ENCODE measurements at regions not wholly inside any gene's neighbourhood (a gene's known extent, or its start where the extent isn't known, plus 50 kb on each side); places are given as distances from the start of the nearest gene placed in this dataset.

DNA sequence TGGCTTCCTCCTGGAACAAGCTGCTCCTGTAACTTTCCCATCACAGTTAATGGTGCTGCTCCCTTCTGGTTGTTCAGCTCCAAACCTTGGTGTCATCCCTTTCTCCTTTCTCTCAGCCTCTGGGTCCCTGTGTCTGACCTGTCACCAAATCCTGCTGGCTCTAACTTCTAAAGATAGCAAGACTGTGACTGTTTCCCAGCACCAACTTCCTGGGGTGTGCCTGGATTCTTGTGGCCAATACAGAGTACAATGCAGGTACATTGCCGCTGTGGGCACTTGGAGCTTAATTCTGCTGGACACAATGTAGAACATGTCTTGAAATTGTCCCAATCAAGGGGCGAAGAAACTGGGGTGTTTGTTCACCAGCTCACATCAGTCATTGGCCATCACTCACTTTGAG is 156.7 kb upstream of the CSF3R start:
- no peak for DNase-seq

- no peak for DNase-seq
Observed at GRCh38 chr1:36638268-36638667, 155.6 kb upstream of the CSF3R start.

- DNase-seq, result no peak
Observed at GRCh38 chr1:36636206-36636605, 153.5 kb upstream of the CSF3R start.

GRCh38 chr1:36635284-36635683 is 152.6 kb upstream of the CSF3R start:
- DNase-seq, result no peak

DNA sequence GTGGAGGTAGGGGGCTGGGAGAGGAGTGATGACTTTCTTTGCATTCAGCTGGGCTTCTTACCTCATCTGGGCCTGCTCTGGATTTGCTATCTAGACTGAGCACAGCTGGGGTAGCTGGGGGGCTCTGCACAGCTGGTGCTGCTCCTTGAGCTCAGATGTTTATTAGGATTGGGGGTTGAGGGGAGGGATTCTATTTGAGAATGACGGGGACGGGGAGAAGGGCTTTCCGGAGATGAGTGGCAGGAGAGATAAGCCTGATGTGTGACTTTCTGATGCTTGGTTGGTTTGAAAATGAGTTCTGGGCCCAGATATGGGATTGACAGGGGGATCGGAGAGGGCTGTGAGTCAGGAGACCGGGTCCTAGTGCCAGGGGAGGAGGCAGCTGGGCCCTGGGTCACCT is 146.1 kb upstream of the CSF3R start:
- no peak for DNase-seq

DNA sequence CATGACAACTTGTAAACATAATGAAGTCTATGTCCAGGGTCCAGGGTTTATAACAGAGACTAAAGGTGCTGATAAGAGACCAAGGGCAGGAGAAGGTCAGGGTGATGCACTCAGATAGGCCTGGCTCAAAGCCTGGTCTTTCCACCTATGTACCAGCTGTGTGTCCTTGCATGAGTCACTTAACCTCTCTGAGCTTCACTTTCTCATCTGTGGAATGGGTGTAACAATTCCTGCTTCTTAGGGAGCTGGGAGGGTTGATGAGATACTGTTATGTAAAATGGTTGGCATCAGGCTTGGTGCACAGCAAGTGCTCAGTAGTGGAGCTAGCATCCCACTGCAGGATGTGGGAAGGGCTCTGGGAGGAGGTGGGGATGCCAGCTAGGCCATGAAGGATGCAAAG is 143.7 kb upstream of the CSF3R start:
- DNase-seq, result no peak

DNA sequence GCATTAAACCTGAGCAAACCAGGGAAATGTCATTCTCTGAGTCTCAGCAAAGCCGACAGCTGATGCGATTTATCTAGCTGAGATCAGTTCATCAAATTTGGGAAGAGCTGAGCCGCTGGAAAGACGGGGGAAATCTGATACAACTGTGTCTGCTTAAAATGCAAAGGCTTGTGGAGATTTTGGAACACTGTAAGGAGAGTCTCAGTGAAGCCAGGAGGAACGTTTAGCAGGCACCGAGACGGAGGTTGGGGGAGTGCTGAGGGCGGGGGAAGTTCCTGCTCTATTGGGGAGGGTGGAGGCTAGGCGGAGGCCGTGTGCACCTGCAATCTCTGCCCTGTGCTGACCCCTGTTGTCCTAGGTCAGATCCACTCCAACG is 143.2 kb upstream of the CSF3R start:
- DNase-seq, result no peak

- DNase-seq, result peak; percentile 98 to 99
Observed at GRCh38 chr1:36625253-36625934, 142.7 kb upstream of the CSF3R start.

- DNase-seq, result peak in 1 of 2 experiments; percentile 49
Observed at GRCh38 chr1:36624466-36624865, 141.8 kb upstream of the CSF3R start.

DNA sequence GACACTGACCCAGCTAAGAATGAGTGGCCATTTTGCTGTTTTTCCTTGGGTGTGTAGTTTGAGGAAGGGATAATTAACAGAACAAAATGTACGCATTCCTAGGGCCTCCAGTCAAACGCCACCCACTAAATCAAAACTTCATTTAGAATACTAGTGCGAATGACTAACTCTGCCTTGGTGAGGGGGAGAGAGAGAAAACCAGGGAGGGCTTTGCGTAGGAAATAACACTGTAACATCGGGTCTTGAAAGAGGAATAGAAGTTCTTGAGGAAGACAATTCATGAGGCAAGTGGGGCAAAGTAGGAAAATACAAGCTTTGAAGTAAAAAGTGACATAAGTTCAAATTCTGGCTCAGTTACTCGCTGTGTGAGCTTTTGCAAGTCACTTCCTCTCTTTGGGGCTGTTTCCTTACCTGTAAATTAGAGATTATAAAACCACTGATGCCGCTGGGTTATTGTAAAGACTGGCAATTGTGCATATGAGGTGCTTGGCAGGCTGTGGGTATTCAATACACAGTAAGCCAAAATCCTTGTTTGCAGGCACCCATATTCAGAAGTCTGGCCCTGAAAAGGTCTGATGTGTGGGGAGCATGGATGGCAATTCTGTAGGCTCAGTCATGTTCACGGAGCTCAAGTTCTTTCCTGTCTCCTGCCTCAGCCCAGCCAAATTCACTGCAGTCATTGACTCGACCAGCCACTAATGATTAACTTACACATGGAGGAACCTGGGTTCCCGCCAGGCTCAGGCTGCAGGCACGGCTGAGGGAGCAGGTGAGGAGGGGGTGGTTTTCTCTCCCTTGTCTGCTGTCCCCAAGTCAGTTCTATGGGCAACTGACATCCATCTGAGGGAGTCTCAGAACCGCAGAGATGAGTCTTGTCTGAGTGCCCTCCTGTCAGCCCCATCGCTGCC is 140.3 kb upstream of the CSF3R start:
- peak; percentile 36 to 82 for DNase-seq

DNA sequence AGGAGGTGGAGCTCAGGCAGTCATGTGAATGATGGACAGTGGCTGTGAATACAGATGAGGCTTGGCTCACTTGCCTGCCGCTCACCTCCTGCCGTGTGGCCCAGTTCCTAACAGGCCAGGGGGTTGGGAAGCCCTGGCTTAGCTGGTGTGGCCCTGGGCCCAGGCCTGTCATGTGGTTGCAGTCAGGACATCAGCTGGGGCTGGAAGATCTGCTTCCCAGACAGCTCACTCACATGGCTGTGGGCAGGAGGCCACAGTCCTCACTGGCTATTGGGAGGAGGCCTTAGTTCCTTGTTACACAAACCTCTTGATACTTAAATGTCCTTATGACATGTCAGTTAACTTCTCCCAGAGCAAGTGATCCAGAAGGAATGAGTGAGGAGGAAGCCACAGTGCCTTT is 138.8 kb upstream of the CSF3R start:
- no peak for DNase-seq

- no peak for DNase-seq
Observed at GRCh38 chr1:36620142-36620541, 137.4 kb upstream of the CSF3R start.

DNA sequence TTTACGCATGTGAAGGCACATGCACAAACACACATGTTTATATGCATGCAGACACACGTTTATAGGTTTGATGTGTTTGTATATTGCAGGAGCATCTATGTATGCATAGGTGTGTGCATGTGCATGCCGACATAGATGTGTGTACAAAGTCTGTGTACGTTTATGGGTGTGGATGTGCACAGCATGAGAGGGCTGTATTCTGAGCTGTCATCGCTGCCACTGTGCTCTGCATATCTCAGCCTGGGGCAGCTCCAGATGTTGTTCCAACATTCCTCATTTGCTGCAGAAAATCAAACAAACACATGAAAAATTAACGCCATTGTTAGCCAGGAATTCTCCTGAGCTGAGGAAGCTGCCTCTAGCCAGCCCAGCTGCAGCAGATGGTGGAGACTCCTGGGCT is 132.3 kb upstream of the CSF3R start:
- DNase-seq, result no peak

DNA sequence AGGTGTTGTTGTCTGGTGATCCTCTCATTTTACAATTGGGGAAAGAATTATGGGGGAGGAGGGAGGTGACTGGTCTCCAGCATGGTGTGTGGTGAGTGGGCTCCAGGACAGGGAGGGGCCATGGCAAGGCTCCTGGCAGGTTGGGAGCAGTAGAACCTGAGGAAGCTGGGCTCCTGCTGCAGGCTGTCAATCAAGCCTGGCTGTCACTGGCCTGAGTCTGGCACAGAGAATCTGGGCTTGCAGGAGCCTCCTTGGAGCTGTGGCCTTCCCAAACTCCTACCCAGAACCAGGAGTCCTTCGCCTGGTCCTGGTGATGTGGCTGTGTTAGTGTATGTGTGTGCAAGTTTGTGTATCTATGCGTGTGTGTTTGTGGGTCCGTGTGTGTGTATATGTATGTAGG is 131.9 kb upstream of the CSF3R start:
- DNase-seq, result no peak

DNA sequence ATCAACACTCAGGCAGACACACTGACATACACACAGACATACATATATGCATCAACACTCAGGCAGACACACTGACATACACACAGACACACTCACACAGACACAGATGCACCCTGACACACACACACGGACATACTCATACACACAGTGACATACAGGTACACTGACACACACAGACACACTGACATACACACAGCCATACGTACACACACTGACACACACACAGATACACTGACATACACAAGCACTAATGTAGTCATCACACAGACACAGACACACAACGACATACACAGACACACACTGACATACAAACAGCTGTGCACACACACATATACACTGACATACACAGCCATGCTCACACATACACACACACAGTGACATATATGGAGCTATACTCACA is 131.0 kb upstream of the CSF3R start:
- DNase-seq, result no peak

DNA sequence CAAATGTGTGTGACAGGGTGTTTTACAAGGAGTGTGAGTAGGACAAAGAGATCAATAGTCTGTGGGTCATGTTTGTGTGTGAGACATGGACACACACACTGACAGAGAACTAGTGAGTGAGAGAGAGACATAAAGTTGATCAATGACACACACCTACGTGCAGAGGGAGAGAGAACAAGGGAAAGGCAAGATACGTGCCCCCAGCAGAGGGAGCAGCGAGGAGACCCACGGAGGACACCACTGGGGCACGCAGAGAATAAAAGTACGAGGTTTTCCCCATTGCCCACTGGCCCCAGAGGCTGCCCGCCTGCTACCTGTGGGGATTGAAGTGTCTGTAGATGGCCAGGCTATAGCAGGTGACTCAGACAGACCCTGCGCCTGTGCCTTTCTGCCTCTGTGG is 130.2 kb upstream of the CSF3R start:
- peak in 1 of 2 experiments; percentile 54 for DNase-seq

DNA sequence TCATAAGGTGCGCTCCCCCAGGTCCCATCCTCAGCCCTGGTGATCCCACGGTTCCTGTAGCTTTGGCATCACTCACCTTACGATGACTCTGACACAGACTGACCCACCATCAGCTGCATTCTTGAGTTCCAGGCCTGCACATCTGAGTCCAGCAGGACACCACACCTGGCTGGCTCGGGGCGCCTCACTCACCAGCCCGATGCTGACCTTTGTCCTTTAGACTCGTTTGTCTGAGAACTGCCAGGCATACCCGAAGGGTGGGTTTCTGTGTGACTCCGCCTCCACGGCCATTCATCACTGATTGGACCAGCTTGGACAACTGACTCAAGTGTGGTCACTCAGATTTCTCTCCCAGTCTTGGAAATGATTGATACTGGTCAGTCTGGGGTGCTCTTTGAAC is 129.4 kb upstream of the CSF3R start:
- DNase-seq, result no peak

- DNase-seq, result peak; percentile 90 to 97
Observed at GRCh38 chr1:36609241-36610027, 126.7 kb upstream of the CSF3R start.

DNA sequence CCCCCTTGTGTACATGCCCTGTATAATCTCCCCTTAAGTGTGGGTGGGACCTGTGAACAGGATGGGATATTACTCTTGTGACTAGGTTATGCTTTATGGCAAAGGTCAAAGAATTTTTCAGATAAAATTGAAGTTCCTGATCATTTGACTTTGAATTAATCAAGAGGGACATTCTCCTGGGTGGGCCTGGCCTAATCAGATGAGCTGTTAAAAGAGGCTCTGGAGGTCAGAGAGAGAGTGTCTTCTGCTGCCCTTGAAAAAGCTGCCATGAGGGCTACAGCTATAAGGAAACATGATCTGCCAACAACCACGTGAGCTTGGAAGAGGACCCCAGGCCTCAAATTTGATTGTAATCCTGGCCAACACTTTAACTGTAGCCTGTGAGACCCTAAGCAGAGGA is 125.6 kb upstream of the CSF3R start:
- no peak for DNase-seq

GRCh38 chr1:36607263-36607651 is 124.5 kb upstream of the CSF3R start:
- DNase-seq, result no peak

DNA sequence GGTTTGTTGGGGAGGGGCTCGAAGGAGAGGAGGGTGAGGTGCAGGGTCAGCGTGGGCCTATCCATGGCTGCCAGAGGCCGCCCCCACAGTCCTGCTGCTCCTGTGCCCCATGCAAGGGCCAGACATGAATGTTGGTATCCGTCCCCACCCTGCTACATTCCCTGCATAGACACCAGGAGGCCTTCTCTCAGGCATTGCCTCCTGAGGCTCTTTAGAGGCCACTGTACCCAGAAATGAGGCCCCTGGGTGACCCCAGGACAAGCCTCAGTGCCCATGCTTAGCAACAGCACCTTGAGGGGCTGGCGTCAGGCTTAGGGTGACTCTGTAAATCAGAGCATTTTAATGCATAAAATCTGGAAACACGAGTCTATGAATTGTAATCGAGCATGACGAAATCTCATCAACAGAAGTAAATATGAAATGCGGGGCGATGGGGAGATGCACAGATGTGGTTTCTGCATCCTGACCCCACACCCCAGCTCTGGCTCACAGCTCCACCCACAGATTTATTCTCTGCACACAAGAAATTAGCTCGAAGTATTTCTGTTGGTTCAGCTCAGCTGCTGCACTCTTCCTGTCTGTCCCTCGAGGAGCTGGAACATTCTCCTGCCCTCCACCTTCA is 124.0 kb upstream of the CSF3R start:
- no peak for DNase-seq

GRCh38 chr1:36605942-36606640 is 123.4 kb upstream of the CSF3R start:
- DNase-seq, result no peak

DNA sequence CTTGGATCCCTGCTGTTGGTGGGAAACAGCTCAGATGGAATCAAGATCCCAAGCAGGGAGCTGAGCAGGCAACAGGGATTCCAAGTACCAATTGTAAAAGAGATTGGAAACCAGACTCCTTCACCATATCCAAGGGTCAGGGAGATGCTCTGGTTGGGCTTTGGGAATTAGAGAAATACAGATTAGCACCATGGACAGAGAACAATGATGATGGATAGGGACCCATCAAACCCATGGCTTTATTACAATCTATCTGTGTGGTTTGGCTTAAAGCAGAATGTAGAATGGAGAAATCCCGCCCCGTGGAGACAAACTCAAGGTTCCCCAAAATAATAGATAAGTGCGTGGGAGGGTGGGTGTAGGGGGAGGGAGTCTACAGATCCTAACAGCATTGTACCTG is 120.7 kb upstream of the CSF3R start:
- DNase-seq, result no peak

All from NCI-H526 (cell line).